Gastroesophageal sphincter (tissue), 3 donors: ENCODE measurements at regions not wholly inside any gene's neighbourhood (a gene's known extent, or its start where the extent isn't known, plus 50 kb on each side); places are given as distances from the start of the nearest gene placed in this dataset.

ENCODE experiments used
- EP300 ChIP-seq: sonication (generic); formaldehyde crosslinking; IDR thresholded peaks from one replicate; pipeline ENCODE4 v1.6.1; 2017; ENCODE audit warnings: antibody characterized with exemption, mild to moderate bottlenecking
- POLR2A ChIP-seq, 2 donors: fragments of 450-650 bp; IDR thresholded peaks; one replicate each; pipeline ENCODE4 v1.6.1; 2017; ENCODE audit warnings: antibody characterized with exemption in 2 of 2, mild to moderate bottlenecking in 2 of 2, moderate library complexity in 1 of 2
- POLR2AphosphoS5 ChIP-seq: sonication (generic); formaldehyde crosslinking; IDR thresholded peaks from one replicate; pipeline ENCODE4 v1.6.1; 2017; ENCODE audit warnings: antibody characterized with exemption
- TF ChIP-seq, protein P1 (sequence below), 4 experiments: fragments of 200-600 bp in 2 of 4; fragments of 450-650 bp in 2 of 4; sonication (generic) in 1 of 4; IDR thresholded peaks; one replicate each; pipeline ENCODE4 v1.5.1; 2017 to 2019; ENCODE audit warnings: antibody characterized with exemption in 4 of 4, mild to moderate bottlenecking in 2 of 4, moderate library complexity in 2 of 4

DNA sequence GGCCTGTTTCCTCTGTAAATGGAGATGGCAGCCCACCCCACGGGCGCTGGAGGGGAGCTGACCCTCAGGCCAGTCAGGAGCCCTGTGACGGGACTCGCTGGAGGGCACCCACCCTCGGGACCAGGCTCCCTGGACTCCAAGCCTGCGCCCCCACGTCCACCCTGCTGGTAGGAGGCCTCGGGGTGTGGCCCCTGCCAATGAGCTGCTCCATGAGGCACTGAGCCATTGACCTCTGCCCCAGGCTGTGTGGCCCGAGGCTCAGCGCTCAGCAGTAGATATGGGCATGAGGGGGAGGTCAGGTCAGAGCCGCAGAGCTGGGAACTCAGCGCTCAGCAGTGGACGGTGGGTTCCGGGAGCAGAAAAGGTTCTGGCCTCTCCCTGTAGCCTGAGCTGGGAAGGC, 52.3 kb upstream of the EGFL7 start:
- TF ChIP-seq, protein P1, sequence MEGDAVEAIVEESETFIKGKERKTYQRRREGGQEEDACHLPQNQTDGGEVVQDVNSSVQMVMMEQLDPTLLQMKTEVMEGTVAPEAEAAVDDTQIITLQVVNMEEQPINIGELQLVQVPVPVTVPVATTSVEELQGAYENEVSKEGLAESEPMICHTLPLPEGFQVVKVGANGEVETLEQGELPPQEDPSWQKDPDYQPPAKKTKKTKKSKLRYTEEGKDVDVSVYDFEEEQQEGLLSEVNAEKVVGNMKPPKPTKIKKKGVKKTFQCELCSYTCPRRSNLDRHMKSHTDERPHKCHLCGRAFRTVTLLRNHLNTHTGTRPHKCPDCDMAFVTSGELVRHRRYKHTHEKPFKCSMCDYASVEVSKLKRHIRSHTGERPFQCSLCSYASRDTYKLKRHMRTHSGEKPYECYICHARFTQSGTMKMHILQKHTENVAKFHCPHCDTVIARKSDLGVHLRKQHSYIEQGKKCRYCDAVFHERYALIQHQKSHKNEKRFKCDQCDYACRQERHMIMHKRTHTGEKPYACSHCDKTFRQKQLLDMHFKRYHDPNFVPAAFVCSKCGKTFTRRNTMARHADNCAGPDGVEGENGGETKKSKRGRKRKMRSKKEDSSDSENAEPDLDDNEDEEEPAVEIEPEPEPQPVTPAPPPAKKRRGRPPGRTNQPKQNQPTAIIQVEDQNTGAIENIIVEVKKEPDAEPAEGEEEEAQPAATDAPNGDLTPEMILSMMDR (IDR thresholded peaks at IDR 0.05): no peak
- TF ChIP-seq POLR2A (IDR thresholded peaks at IDR 0.05) (no peak), POLR2AphosphoS5 (no peak), EP300 (no peak)
